GM19099 (cell line): ENCODE measurements at regions not wholly inside any gene's neighbourhood (a gene's known extent, or its start where the extent isn't known, plus 50 kb on each side); places are given as distances from the start of the nearest gene placed in this dataset.

Source experiments
- POLR2A ChIP-seq: IDR thresholded peaks from 3 replicates; pipeline ENCODE4 v1.6.1; 2011; ENCODE audit warnings: low read depth; ENCODE audit not compliant: insufficient read length; ENCODE audit errors: extremely low read depth

DNA sequence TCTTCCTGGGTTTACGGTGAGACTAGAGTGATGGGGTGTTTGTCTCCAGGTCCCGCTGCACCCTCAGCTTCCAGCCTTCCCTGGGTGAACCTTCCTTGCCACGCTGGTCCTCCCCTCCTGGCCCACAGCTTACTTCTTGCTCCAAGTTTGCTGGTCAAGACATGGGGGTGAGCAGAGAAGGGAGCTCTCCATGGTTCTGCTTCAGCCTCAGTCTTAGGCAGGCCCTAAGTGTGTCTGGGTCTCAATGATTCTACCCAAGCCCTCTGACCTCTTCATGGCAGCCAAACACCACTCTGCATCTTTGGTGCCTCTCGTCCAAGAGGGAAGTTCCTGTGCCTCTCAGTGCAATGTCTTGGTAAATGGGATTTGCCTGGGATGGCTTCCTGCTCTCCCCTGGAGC lies 356.5 kb upstream of the KLF6 start:
- TF ChIP-seq POLR2A: no peak

DNA sequence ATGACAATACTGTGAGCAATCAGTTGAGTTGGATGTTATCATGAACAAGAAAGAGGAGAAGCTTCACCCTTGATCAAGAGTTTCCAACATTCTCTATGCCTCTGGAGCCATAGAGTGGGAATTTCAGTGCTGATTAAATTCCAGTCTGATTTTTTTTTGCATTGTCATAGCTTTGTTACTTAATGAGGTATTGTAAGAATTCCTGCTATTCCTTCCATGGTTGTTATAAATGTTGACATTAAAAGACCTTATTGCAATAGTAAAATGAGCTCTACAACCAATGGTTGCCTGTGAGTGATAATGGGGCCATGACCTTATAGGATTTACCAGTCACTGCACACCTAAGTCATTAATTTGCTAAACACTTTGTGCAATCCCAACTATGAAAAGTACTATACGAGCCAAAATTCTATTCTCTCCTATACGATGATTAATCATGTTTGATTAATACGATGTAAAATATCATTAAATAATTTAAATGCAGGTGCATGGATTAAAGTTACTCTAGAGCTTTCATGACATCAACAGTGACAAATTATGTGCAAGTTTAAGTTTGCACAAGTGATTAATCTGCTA lies 353.2 kb upstream of the KLF6 start:
- no peak for TF ChIP-seq POLR2A

DNA sequence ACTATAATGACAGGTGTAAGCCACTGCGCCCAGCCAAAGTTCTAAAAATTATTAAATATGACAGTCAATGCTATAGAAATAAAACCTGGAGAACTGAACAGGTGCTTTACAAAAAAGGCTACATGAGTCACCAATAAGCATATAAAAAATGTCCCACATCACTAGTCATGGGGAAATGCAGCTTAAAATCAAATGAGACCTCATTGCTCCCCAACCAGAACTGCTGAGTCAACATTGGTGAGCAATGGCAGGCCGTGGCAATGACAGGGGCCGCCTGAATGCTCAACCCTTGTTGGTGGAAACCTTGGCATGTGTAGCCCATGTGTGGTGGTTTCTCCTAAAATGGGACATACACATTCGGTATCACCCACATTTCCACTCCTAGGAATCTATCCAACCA lies 352.3 kb upstream of the KLF6 start:
- no peak for TF ChIP-seq POLR2A

DNA sequence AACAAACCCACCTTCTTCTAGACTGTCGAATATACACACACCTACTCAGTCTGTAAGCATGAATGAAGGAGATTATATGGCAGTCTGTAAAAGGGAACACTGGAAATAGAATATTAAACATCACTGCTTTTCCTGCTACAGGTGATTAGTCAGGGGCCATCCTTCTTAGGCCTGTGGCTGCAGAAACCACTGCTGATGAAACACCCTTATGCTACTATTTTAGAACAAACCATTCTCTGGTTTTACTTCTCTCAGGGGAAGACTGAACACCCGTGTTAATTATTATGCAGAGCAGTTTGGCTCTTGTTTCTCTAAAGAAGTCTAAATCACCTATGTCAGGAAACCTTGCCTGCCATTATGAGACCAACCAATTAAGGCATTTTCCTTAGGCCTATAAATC lies 351.1 kb upstream of the KLF6 start:
- TF ChIP-seq POLR2A: no peak

DNA sequence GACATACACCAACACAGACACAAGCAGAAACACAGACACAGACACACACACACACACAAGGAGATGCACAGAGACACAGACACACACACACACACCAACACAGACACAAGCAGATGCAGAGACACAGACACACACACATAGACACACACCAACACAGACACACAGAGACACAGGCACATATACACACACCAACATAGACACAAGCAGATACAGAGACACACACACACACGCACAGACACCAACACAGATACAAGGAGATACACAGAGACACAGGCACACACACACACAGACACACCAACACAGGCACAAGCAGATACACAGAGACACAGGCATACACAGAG lies 347.2 kb upstream of the KLF6 start:
- no peak for TF ChIP-seq POLR2A

DNA sequence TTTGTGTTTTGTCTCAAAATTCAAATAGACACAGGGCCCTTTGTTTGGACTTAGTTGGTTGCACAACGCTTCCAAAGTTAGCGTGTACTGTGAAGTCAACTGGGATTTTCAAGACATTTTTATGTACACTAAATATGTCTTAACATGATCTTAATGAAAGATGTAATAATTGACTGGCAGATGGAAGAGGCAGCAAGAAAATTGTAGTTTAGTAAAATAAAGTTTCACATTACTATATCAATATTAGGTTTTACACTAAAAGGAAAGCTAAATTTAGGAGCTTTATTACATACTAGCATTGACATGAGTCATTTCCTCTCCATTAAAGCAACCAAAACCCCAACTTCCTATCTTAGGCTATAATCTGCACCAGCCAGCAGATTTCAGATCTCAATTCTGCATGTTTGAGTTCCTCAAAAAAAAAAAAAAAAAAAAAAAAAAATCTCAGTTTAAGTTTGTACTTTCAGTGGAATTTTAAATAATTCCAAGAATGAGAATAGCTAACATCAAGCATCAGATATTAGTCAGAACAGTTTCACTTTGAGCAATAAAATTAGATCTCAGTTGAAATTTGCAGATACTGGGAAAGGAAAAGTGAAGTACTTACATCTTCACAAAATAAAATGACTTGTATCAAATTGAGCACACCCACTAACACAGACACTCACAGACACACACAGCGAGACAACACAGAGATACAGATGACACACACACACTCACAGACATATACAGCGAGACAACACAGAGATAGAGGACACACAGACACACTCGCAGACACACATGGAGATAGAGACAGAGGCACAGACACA lies 346.6 kb upstream of the KLF6 start:
- TF ChIP-seq POLR2A: no peak

DNA sequence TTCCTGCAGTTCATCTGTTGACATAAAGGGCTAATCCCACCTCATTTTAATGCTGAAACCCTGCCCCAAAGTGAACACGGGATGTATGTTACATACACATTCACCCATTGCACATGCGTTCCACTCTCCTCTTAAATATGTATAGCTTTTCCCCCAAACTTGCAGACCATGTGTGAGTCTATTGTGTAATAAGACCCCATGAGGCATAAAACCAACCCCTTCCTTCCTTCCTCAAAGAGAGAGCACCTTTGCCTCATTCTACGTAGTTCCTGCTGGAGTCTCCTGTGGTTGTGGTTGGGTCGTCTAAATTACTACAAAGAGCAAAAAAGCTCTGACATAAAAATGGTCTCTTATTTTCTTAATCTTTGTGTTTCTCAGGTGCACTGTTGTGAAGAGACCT lies 345.7 kb upstream of the KLF6 start:
- TF ChIP-seq POLR2A: no peak

DNA sequence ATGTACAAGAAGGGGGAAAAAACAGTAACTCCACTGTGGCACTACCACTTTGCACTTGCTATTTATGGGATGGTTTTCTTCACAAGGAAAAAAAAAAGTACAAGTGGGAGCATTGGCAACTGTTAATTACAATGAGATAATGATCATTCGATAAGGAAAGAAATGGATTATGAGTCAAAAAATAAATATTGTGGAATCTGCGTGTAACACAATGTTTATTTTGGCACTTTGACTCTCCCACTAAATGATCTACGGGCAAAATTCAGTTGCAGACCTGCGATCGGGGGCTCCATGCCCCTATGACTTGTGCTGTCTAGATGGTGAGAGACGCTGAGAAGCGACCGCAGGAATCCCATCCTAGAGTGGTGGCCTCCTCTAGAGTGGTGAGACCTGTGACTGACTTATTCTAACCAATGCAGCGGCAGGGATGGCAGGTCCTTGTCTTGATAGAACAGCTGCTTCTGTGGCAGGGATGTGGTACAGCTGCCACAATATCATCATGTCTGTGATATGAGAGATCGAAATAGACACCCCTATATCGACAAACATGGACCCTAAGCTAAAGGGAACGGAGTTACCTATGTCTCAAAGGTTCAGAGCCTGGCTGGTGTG lies 345.0 kb upstream of the KLF6 start:
- TF ChIP-seq POLR2A: no peak

DNA sequence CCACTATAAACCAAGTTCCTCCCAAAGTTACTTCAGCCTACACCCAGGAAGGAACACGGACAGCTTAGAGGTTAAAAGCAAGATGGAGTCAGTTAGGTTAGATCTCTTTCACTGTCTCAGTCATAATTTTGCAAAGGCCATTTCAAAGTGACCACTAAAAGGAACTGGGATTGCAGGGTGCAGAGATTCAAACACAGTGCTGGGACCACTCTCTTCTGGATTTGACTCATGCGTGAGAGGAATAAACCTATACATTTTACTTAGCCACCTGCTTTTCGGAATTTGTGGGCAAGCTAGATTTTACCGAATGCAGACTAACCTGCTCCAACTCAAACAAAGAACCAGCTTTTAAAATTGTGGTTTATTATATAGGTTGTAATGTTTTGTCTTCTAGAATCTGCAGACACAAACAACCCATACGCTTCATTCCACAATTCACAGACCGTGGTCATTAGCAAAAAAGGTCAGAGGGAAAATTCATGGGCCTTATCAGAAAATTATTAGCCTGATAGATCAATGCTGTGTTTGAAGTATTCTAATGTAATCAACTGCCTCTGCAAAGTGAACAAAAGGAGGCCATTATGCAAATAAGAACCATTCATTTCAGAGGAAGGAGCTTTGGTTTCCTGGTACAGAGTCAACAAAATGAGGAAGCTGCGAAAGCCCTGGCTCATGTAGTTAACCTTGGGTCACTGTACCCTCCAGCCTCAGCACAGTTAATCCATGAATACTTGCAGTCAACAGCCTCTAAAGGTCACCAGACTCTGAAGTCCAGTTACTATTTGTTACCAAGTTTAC lies 342.7 kb upstream of the KLF6 start:
- no peak for TF ChIP-seq POLR2A

DNA sequence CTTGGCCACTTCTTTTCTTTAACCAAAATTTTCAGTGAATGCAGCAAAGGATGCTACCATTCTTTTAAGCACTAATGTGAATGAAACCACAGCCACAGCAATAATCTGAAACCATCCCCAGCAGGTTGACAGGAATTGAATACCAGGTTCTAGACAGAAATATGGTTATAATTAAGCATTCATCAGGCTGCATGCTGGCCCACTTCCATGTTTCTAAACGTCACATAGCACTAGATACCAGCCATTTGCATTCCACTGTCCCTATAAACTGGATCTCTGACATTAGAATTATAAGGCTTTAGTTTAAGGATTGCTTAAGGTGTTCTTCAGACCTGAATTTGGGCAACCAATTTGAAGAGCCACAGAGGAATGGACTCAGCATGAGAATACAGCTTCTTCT lies 340.8 kb upstream of the KLF6 start:
- TF ChIP-seq POLR2A: no peak

DNA sequence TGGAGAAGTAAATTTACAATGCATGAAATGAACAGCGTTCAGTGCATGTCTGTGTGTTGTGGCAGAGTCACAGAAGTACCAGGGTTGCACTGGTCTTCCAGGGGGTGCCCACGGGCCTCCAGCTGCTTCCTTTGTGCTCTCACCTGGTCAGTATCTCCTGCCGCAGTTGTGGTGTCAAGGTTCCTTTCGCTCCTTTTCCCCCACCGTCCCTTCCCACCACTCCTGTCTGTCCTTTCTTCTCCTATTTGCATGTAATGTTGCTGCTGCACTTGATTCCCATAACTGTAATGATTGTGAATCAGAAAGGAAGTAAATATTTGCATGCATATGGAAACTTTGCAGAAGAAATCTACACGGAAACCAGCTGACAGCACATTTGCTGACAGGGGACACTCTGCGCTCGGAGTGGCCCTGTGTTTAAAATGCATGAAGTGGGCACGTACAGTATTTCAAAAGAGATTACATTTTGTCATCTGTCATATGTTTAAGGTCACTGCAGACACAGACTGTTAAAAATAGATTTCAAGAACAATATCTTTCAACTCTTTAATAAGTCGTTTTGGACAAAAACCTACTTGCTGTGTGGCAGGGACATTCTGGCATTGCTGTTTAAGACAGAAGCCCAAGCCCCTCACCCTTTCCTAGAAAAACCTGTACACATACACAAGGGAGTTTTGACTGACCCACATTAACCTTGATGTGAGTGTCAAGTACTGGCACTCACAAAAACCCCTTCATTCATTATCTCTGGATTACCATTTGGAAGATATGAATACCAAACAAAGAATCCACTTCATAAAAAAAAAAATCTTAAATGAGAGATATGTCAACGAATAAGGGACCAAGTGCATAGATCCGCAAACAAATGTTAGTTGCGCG lies 336.7 kb upstream of the KLF6 start:
- TF ChIP-seq POLR2A: no peak

DNA sequence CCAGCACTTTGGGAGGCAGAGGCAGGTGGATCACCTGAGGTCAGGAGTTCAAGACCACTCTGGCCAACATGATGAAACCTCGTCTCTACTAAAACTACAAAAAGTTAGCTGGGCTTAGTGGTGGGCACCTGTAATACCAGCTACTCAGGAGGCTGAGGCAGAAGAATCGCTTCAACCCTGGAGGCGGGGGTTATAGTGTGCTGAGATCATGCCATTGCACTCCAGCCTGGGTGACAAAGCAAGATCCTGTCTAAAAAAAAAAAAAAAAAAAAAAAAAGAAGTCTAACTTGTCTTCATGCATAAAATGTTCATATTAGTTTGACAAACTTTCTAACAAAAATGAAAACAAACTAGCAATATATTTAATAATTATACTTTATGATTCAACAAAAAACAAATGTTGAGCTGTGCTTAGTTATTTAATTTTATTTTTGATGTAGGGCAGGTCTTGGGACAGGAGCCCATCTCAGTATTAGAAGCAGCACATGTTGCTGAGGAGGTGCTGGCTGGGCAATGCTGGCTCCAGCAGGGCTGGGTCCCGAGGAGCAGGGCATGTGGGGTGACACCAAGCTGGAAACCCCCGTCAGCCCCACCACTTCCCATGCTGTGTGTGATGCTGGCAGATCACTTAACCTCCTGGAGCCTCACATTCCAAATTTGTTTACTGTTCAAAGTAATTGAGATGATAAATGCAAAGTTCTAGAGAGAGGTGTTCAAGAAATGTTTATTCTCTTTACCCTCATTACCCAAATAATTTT lies 335.3 kb upstream of the KLF6 start:
- TF ChIP-seq POLR2A: no peak

DNA sequence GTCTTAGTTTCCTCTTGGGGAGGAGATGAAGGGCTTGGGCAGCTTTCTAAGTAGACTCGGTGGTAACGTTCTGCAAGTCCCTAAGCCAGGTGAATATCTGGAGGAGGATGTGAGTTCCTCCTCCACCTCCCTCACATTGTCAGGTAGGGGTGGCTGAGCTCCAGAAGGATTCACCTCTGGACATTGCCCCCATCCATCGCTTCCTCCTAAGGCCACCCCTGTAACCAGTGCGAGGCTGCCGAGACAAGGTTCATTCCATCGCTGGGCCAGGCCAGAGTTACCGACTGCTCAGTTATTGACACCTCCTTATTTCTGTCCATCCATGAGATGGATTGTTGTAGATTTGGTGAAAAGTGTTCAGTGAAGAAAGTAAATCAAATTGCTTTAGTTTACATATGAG lies 334.1 kb upstream of the KLF6 start:
- TF ChIP-seq POLR2A: no peak

DNA sequence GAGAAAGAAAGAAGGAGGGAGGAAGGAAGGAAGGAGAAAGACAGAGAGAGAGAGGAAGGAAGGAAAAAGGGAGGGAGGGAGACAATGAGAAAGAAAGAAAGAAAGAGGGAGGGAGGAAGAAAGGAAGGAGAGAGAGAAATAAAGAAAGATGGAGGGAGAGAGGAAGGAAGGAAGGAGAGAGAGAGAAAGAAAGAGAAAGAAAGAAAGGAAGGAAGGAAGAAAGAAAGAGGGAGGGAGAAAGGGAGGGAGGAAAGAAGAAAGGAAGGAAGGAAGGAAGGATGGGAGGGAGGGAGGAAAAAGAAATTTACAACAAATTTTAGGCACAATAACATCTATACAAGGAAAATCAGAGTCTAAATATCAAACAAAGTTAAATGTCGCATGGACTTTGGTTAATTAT lies 332.6 kb upstream of the KLF6 start:
- no peak for TF ChIP-seq POLR2A

DNA sequence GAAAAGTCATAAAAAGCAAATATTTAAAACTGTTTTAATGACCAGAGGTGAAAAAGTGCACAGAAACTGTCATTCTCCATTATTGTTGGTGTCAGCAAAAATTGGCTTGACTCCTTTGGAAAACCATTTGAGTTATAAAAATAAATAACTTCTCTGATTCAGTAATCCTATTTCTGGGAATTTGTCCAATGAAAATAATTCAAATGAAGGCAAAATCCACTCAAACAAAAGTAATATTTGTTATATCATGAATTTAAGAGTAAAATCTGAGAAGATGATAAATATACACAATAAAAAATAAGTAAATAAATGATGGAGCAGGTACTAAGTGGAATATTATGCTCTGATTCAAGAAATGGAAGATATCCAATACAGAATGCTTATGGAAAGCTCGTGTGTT lies 326.6 kb upstream of the KLF6 start:
- TF ChIP-seq POLR2A: no peak

DNA sequence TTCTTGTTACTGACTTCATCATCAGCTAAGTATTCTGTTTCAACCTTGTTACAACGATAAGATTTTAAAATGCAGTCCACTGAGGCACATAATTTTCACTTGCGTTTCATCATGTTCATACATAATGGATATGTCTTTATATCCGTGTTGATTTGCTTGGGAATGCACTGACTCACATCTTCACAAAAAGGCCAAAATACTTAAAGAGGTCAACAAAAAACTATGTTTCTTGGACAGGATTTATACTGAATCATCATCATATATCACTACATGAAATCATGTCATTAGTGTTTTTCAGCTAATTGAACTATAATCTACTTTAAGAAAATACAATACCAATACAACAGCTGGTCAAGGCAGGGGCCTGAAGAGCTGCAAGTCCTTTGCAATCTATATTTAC lies 324.5 kb upstream of the KLF6 start:
- TF ChIP-seq POLR2A: no peak
